KMS-11 (cell line): ENCODE measurements at regions not wholly inside any gene's neighbourhood (a gene's known extent, or its start where the extent isn't known, plus 50 kb on each side); places are given as distances from the start of the nearest gene placed in this dataset.

ENCODE experiments used
- H2AFZ ChIP-seq: fragments of 200-600 bp; sonication (generic); 2 replicates; pipeline ENCODE4 v1.6.1; 2016; ENCODE audit warnings: antibody characterized with exemption, mixed run types, low read depth
- H3K27ac ChIP-seq: fragments of 200-600 bp; sonication (generic); 2 replicates; pipeline ENCODE4 v1.6.1; 2016; ENCODE audit warnings: mild to moderate bottlenecking, mixed run types
- H3K27me3 ChIP-seq: fragments of 200-600 bp; sonication (generic); 2 replicates; pipeline ENCODE4 v1.6.1; 2017; ENCODE audit warnings: mild to moderate bottlenecking, low read depth, mixed run types, moderate library complexity; ENCODE audit not compliant: insufficient read depth
- H3K36me3 ChIP-seq: fragments of 200-600 bp; sonication (generic); 2 replicates; pipeline ENCODE4 v1.6.1; 2017; ENCODE audit warnings: mild to moderate bottlenecking, mixed run types; ENCODE audit not compliant: insufficient read depth
- H3K4me1 ChIP-seq: fragments of 200-600 bp; sonication (generic); 2 replicates; pipeline ENCODE4 v1.6.1; 2016; ENCODE audit warnings: mild to moderate bottlenecking, low read depth, mixed run types; ENCODE audit not compliant: poor library complexity, severe bottlenecking
- H3K4me2 ChIP-seq: fragments of 200-600 bp; sonication (generic); 2 replicates; pipeline ENCODE4 v1.7.0; 2016; ENCODE audit warnings: mild to moderate bottlenecking, mixed run types
- H3K4me3 ChIP-seq: fragments of 200-600 bp; sonication (generic); IDR thresholded peaks from 2 replicates; pipeline ENCODE4 v1.6.1; 2017; ENCODE audit warnings: low read depth, low read length, mixed read lengths; ENCODE audit not compliant: insufficient read depth
- H3K79me2 ChIP-seq: fragments of 200-600 bp; sonication (generic); 2 replicates; pipeline ENCODE4 v1.6.1; 2016; ENCODE audit warnings: low read depth, mixed run types; ENCODE audit not compliant: insufficient read depth
- H3K9ac ChIP-seq: fragments of 200-600 bp; sonication (generic); 2 replicates; pipeline ENCODE4 v1.6.1; 2016; ENCODE audit warnings: mild to moderate bottlenecking, mixed run types
- H4K20me1 ChIP-seq: fragments of 200-600 bp; sonication (generic); 2 replicates; pipeline ENCODE4 v1.6.1; 2016; ENCODE audit warnings: mild to moderate bottlenecking, mixed run types; ENCODE audit not compliant: insufficient read depth
- TF ChIP-seq, protein P1 (sequence below): fragments of 200-600 bp; sonication (generic); conservative IDR thresholded peaks from 2 replicates; pipeline ENCODE4 v1.6.1; 2017; ENCODE audit warnings: low read depth, mild to moderate bottlenecking, antibody characterized with exemption, low read length, moderate library complexity, mixed read lengths

DNA sequence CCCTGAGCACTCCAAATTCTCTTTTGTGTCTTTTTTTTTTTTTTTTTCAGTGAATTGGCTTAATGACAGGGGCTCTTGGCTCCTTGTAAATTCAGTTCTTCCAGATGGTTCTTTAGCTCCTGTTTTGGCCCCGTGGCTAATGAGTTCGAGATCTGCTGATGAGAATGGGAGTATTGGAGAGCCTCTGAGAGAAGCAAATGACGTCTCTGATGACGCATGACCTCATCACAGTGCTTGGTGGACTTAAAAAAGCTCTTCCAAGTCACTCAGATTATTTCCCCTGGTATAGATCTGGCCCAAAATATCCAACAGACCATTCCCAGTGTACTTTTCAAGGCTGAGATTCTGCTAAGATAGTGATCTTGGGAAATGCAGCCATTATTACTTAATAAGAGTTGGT is 159.5 kb downstream of the MIS18A start:
- Histone ChIP-seq H2AFZ (no peak overlapping the region), H3K36me3 (no peaks in the 10 kb centered on the region), H3K79me2 (no peaks in the 10 kb centered on the region), H3K4me2 (no peak overlapping the region), H3K4me1 (peaks cover 4% of the 10 kb centered on the region), H3K9ac (no peak overlapping the region), H3K27ac (no peak overlapping the region), H4K20me1 (no peaks in the 10 kb centered on the region), H3K27me3 (no peaks in the 10 kb centered on the region), H3K4me3 (no peak overlapping the region)
- TF ChIP-seq, protein P1, sequence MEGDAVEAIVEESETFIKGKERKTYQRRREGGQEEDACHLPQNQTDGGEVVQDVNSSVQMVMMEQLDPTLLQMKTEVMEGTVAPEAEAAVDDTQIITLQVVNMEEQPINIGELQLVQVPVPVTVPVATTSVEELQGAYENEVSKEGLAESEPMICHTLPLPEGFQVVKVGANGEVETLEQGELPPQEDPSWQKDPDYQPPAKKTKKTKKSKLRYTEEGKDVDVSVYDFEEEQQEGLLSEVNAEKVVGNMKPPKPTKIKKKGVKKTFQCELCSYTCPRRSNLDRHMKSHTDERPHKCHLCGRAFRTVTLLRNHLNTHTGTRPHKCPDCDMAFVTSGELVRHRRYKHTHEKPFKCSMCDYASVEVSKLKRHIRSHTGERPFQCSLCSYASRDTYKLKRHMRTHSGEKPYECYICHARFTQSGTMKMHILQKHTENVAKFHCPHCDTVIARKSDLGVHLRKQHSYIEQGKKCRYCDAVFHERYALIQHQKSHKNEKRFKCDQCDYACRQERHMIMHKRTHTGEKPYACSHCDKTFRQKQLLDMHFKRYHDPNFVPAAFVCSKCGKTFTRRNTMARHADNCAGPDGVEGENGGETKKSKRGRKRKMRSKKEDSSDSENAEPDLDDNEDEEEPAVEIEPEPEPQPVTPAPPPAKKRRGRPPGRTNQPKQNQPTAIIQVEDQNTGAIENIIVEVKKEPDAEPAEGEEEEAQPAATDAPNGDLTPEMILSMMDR = no peak

DNA sequence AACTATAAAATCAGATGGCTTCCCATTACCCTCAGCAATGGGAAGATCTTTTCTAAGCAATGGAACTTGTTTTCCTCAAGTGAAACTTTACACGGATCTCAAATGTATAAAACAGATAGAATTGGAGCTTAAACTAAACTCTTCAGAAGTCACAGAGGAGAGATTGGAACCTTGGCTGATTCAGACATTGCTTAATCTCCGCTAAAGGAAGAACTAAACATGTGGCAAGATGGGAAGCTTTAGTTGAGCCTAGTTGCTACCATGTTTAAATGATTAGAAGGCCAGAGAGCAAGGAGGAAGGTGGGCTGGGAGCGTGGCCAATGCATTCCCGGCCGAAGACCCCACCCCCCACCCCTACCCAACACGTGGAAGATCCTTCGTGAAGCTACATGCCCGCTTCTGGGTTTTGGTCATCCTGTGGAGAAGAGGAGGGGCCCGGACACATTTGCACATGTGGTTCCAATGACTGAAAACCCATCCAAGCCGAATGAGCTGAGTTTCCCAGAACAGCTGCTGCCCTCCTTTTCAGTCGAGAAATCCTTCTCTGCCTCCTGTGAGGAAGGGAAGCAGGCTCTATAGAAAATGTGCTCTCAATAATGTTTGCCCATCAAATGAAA is 164.3 kb downstream of the MIS18A start:
- Histone ChIP-seq H3K27me3 (no peaks in the 10 kb centered on the region), H3K27ac (no peak overlapping the region)

DNA sequence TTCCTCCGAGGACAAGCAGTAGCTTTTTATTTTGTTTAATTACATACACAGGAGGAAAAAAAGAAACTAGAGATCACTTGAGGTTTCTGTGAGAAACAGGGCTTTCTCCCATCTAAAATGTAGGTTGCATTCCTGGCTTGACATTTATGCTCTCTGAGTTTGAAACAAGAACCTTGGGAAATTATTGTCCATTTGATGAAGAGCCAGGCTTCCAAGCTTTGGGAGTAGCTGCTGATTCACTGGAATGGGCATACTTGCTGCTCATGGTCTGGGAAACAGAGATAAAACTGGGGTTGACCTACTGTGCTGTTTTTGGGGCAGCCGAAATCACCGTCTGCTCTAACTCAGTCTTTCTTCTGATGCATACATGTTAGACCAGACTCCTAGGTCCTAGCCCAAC is 165.4 kb downstream of the MIS18A start:
- no peak overlapping the region for H3K4me2 ChIP-seq
- H3K9ac ChIP-seq = no peak overlapping the region
- no peak overlapping the region for H2AFZ ChIP-seq
- H3K27ac ChIP-seq = no peak overlapping the region
- no peaks in the 10 kb centered on the region for H3K4me1 ChIP-seq
- TF ChIP-seq, protein P1 = no peak
- no peaks in the 10 kb centered on the region for H3K36me3 ChIP-seq
- H3K4me3 ChIP-seq = no peak overlapping the region
- no peaks in the 10 kb centered on the region for H3K27me3 ChIP-seq
- no peaks in the 10 kb centered on the region for H4K20me1 ChIP-seq
- no peaks in the 10 kb centered on the region for H3K79me2 ChIP-seq

More for the DNA sequence above, 164.3 kb downstream of the MIS18A start:
- H2AFZ ChIP-seq = no peak overlapping the region
- no peaks in the 10 kb centered on the region for H3K79me2 ChIP-seq
- H3K36me3 ChIP-seq = no peaks in the 10 kb centered on the region
- H3K4me3 ChIP-seq = no peak overlapping the region
- H3K9ac ChIP-seq = no peak overlapping the region
- H3K4me1 ChIP-seq = no peaks in the 10 kb centered on the region
- TF ChIP-seq, protein P1 = no peak
- no peaks in the 10 kb centered on the region for H4K20me1 ChIP-seq
- H3K4me2 ChIP-seq = no peak overlapping the region

DNA sequence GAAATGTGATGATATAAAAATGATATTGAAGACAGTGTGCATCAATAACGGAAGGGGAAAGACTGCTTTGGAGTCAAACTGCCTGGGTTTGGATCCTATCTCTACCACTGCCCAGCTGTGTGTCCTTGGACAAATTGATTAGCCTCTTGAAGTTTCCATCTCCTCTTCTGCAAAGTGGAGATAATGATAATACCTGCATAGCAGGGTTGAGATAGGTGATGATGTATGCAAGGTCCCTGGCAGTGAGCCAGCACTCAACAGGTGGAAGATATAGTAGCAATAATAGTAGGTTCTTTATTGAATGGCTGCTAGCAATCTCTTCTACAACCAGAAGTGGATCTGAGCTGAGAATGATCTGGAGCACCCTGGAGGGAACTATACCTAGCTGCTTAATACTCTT is 166.7 kb downstream of the MIS18A start:
- Histone ChIP-seq H3K4me3 (no peak overlapping the region), H3K36me3 (no peaks in the 10 kb centered on the region), H3K27me3 (no peaks in the 10 kb centered on the region), H3K79me2 (no peaks in the 10 kb centered on the region), H3K4me2 (no peak overlapping the region), H3K27ac (no peak overlapping the region), H3K4me1 (no peaks in the 10 kb centered on the region), H4K20me1 (no peaks in the 10 kb centered on the region), H3K9ac (no peak overlapping the region), H2AFZ (no peak overlapping the region)
- TF ChIP-seq, protein P1 = no peak
